ENCODE measurements at regions not wholly inside any gene's neighbourhood (a gene's known extent, or its start where the extent isn't known, plus 50 kb on each side); places are given as distances from the start of the nearest gene placed in this dataset.

GRCh38 chr2:240219208-240219890 is 78.9 kb upstream of the OTOS start:
- no peak for TF ChIP-seq CTCF (IDR thresholded peaks at IDR 0.05; ENCODE audit: extremely low read depth, insufficient read depth, missing control alignments)
- in situ Hi-C loops (cut with MboI; ENCODE audit: low pct_unique_long_range_greater_than_20kb, low sequenced_read_pairs, unreplicated experiment), result no loop called here

GRCh38 chr2:240220371-240220770 is 79.9 kb upstream of the OTOS start:
- in situ Hi-C loops (cut with MboI; ENCODE audit: low pct_unique_long_range_greater_than_20kb, low sequenced_read_pairs, unreplicated experiment), result no loop called here
- DNase-seq (ENCODE audit: low spot score), result no peak
- no peak for TF ChIP-seq CTCF (IDR thresholded peaks at IDR 0.05; ENCODE audit: extremely low read depth, insufficient read depth, missing control alignments)

More at GRCh38 chr2:240219208-240219890, 78.9 kb upstream of the OTOS start:
- DNase-seq (ENCODE audit: low spot score), result no peak

- no peak for DNase-seq (ENCODE audit: low spot score)
- TF ChIP-seq CTCF (IDR thresholded peaks at IDR 0.05; ENCODE audit: extremely low read depth, insufficient read depth, missing control alignments), result no peak
- in situ Hi-C loops (cut with MboI; ENCODE audit: low pct_unique_long_range_greater_than_20kb, low sequenced_read_pairs, unreplicated experiment), result no loop called here
Measured at GRCh38 chr2:240223631-240224030, 83.2 kb upstream of the OTOS start.

GRCh38 chr2:240224676-240225075 is 84.2 kb upstream of the OTOS start:
- no peak for TF ChIP-seq CTCF (IDR thresholded peaks at IDR 0.05; ENCODE audit: extremely low read depth, insufficient read depth, missing control alignments)
- in situ Hi-C loops (cut with MboI; ENCODE audit: low pct_unique_long_range_greater_than_20kb, low sequenced_read_pairs, unreplicated experiment), result no loop called here
- DNase-seq (ENCODE audit: low spot score), result no peak

GRCh38 chr2:240225131-240225530 is 84.7 kb upstream of the OTOS start:
- DNase-seq (ENCODE audit: low spot score), result no peak
- in situ Hi-C loops (cut with MboI; ENCODE audit: low pct_unique_long_range_greater_than_20kb, low sequenced_read_pairs, unreplicated experiment), result no loop called here
- no peak for TF ChIP-seq CTCF (IDR thresholded peaks at IDR 0.05; ENCODE audit: extremely low read depth, insufficient read depth, missing control alignments)

- TF ChIP-seq CTCF (IDR thresholded peaks at IDR 0.05; ENCODE audit: extremely low read depth, insufficient read depth, missing control alignments), result peak; percentile 9
- in situ Hi-C loops (cut with MboI; ENCODE audit: low pct_unique_long_range_greater_than_20kb, low sequenced_read_pairs, unreplicated experiment), result no loop called here
- DNase-seq (ENCODE audit: low spot score), result no peak
Measured at GRCh38 chr2:240225660-240226475, 85.4 kb upstream of the OTOS start.
